HUDEP-2 (cell line): ENCODE measurements at regions not wholly inside any gene's neighbourhood (a gene's known extent, or its start where the extent isn't known, plus 50 kb on each side); places are given as distances from the start of the nearest gene placed in this dataset.

Source experiments
- DNase-seq, 76 experiments: peaks; one replicate each; lab custom pipeline; 2025; ENCODE audit not compliant: unreplicated experiment in 76 of 76; lab: John Stamatoyannopoulos, UW

DNA sequence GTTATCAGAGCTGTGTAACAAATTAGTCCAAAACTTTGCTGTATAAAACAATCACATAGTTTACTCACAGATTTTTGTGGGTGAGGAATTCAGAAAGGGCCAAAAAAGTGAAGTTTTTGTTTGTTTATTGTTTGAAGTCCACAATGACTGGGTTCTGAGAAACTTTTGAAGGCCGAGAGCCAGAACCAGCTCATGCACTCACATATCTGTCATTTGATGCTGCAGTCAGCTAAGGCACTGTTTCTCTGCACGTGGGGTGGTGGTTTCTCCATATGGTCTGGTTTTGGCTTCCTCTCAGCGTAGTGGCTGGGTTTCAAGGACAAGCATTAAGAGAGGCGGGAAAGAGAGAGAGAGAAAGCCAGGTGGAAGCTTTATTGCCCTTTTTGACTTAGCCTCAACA lies 131.8 kb downstream of the TWIST2 start:
- no peak for DNase-seq

DNA sequence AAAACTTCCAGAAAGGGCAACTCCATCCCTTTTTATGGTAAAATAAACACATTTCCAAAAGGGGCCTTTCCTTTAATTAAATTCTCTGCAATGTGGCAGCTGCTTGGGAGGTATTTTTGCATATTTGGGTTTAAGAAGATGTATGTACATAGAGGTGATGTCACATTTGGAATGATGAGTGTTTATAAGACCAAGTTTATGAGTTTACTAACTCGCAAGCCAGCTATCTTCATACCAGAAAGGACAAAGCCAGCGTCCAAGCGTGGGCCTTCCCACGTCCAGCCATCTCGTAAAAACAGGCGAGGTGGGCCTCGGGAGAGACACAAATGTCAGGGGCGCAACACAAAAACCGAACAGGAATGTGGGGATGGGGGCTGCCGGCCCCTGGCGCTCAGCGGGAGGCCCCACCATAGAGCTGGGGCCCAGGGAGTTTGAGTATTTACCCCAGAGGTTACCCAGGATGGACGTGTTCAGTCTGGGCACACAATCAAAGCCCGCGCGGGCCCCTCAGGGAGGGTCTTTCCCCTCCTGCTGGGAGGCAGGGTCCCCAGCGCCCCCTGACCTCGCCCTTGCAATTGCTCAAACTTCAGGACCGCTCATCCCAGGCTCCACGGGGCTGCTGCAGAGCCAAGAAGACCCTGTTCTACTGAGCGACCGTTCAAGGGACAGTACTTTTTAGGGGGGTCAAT lies 137.3 kb downstream of the TWIST2 start:
- DNase-seq: no peak

DNA sequence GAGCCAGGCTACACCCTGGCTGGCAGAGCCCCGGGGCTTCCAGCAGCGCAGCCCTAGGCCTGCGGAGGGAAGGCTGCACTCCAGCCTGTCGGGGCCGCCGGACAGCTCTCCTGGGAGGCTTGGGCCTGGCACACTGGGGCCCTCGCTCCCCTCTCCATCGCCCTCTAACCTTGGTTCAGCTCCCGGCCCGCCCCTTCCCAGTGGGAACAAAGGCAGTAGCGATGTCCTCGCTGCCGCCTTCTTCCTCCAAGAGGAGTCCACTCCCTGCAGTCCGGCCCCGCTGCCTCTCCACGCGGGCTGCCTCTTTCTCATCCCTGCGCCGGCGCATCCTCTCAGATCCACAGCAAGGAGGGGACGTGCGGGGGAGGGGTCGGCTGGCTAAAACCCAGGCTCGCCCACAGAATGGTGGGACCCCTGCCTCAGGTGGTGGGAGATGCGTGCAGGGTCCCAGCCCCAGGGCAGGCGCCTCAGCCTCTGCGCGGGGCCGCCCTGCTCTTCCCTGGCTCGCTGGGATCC lies 138.1 kb downstream of the TWIST2 start:
- no peak for DNase-seq

DNA sequence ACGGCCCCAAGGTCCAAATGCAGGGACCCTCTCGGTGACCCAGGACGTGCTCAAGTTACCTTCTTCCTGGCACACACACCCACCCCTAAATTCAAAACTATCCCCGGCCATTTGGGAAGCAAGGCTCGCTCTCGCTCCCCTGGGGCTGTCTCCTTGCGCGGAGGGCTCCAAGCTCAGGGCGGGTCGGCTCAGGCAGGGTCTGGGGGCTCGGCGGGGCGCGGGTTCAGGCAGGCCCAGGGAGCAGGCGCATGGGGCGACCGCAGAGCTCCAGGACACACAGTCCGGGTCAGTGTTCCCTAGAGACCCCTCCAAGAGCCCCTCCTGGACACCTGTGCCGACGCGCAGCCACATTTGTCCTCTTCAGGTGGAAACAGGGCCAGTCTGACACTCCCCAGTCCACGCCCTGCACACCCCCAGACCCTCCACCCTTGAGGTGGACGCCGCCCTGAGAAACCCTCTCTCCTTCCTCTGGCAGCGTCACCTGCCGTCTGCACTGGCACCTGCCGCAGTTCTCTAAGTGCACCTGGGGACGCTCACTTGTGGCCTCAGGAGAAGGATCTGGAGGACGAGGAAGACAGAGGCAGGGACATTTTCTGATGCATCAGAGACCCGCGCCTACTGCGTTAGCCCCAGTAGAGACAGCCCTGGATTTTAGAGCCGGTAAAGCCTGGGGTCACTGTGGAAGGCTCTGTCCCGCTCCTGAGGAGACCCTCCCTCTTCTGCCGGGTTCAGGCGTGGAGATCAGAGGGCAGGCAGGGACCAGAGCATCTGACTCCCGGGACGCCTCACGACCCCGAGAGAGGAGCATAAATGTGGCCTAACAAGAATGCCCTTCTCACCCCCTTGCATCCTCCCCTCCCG lies 138.8 kb downstream of the TWIST2 start:
- DNase-seq: no peak

DNA sequence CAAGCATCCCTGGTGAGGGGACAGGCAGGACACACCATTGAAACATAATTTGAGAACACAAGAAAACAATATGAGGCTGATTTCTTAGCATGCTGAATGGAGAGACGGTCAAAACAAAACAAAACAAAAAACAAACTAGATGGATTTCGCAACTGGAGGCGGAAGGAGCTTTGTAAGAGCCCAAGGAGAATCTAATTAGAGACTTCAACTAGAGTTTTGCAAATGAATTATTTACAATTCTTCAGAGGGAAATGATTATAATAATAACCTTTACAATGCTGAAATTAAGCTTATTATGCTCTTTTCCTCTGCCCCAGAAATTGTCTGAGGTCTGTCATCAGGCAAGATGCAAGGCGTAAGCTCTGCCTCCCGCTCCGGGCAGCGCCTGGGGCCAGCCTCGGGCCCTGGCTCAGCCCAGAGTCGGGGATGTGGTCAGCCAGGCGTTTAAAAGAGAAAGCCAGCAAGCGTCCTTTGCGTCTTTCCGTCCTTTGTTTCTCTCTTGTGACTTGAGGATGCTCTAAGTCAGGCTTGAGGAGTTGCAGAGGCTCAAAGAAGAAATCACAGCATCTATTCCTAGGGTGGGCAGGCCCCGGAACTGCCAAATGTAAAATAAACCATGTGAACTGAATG lies 139.6 kb downstream of the TWIST2 start:
- no peak for DNase-seq

DNA sequence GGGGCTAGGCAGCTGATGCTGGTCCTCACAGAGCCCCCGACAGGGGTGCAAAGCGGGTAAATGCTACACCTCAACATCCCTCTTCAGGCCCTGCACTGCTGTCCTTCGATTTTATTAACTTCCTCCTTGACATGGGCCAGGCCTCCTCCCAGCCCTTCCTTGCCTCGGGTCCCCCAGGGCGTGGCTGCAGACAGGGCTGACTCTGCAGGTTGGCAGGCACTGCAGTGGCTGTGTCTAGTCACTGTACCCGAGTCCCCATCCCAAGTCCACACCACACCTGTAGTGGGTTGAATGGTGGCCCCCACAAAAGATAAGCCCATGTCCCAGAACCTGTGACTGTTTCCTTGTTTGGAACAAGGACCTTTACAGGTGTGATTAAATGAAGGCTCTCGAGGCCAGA lies 140.2 kb downstream of the TWIST2 start:
- no peak for DNase-seq

DNA sequence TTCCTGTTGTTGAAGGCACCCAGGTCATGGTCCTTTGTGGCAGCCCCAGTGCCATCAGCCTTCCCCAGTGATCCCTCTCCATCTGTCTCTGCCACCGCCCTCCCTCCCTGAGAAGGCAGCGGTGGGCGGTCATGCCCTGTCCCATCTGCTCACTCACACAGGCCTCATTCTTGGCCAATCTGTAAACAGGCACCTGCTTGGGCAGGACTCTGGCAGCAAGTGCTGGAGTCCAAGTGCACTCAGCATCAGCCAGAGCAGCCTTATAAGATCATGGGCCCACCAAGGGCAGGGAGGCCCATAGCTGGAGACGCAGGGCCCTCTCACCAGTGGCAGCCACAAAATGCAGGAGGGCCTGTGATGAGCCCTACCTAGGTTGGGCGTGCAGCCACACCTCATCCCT lies 140.9 kb downstream of the TWIST2 start:
- DNase-seq: no peak

DNA sequence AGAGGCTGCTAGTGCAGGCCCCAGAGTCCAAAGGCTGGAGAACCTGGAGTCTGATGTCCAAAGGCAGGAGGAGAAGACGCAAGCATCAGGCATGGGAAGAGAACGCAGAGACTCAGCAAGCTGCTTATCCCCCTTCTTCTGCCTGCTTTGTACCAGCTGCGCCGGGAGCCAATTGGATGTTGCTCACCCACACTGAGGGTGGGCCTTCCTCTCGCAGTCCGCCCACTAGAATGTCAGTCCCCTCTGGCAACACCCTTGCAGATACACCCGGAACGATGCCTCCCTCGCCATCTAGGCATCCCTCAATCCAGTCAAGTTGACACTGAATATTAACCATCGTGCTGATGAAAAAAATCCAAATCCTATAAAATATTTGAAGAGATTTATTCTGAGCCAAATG lies 141.6 kb downstream of the TWIST2 start:
- DNase-seq: no peak

DNA sequence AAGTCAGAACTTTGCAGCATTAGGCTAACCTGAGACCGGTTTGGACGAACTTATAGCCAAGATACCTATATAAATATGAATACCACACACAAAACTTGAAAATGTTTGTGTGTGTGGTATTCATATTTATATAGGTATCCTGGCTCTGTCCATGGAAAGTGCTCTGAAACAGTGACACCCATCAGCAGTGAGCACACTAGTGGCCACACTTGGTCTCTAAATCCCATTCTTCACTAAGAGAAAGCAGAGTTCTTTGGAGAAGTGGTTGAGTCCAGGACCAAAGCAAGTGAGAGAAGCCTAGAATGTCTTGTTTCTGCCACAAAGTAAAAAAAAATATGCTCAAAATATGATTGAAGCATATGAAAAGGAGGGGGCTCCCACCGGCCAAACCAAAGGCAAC lies 146.5 kb downstream of the TWIST2 start:
- DNase-seq: no peak

DNA sequence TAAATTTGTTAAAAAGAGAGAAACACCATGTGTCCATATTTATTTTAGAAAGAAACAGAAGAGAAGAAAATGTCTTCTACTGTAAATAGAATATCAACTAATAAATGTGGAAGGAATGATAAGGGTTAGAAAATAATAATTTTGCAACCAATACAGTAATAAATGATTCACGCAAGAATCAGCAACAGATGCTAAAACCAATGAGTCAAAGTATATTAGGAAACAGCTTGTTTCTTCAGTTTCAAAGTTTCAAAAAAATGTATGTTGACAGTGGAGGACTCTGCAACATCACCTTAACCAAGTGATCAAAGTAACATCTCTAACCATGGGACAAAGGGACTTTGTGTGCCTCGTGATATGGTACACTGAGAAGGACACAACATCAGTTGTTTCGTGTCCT lies 147.0 kb downstream of the TWIST2 start:
- DNase-seq: no peak

DNA sequence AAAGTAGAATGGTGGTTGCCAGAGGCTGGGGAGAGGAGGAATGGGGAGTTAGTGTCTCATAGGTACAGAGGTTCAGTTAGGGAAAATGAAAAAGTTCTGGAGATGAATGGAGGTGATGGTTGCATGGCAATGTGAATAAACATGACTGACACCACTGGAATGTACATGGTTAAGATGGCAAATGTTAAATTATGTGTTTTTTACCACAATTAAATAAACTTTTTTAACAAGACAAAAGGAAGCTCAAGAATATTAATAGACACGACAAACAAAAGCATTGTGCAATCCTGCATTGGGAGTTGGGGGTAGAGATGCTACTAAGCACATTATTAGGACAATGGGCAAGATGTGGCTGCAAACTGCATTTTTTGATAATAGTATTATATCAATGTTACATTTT lies 147.7 kb downstream of the TWIST2 start:
- no peak for DNase-seq

DNA sequence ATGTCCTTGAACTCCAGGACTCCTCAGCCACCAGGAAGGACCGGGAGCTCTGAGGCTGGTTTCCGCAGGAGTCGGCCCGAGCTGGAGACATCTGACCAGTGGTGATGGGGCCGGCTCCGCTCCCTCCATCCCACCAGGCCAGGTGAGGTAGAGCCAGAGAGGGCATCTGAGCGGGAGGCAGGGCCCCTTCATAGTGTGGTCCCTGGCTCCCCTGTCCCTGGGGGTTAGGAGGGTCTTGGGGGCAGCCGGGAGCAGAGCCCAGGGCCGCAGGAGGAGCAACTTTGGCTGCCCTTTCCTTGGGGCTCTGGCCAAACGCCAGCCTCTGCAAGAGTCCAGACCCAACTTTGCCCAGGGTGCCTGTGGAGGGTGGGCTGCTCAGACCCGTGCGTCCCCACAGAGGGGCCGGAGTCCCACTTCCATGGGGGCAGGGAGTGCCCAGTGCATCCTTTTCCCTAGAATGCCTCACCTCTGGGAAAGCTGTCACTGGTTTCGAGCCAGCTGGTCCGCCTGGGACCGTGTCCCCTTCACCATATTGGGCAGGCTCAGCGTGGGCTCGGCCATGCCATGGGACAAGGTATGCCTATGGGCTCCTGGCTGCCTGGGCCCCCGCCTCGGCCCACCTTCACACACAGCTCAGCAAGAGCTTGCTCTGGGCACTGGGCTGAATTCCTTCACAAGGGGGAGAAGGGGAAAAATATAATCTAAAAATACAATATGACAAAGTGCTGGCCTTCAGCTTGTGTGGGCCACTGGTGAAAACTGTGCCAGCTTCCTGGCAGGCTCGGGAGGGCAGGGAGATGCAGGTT lies 148.6 kb downstream of the TWIST2 start:
- DNase-seq: no peak

DNA sequence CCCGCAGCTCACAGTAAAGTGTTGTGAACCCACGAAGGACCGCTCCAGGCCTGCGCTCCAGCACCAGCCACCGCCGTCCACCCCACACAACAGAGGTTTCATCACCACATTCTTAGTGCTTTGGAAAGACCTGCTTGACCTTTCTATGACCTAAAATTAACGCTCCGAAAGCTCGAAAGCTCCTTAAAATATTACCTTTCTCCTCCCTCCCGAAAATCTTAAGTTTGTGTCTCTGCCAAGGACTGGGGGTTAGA lies 149.2 kb downstream of the TWIST2 start:
- DNase-seq: no peak

DNA sequence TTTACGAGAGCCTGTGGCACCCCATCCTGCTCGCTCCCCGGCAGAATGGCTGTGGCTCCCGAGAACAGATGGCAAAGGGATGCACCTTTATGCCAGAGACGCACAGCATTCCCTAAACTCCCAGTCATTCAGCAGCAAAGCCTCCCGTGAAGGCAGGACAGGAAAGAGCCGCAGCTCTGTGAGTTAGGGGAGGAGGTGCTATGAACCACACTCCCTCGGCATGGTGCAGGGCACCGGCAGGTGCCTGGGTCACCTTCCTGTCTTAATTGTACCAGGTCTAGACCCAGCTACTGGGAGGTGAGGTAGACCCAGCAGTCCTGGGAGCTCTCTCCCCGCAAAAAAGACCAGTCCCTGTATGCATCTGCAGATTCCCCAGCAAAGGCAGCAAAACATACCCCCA lies 149.8 kb downstream of the TWIST2 start:
- DNase-seq: no peak
